DOHH2 (cell line): ENCODE measurements at regions not wholly inside any gene's neighbourhood (a gene's known extent, or its start where the extent isn't known, plus 50 kb on each side); places are given as distances from the start of the nearest gene placed in this dataset.

Source experiments
- H3F3A ChIP-seq: fragments of 200-600 bp; sonication (generic), shearing (Covaris generic); 2 replicates; pipeline ENCODE4 v1.6.0; 2016; ENCODE audit warnings: antibody characterized with exemption, mild to moderate bottlenecking; ENCODE audit not compliant: control insufficient read depth, insufficient read depth
- H3K27ac ChIP-seq: fragments of 200-600 bp; sonication (generic); 2 replicates; pipeline ENCODE4 v1.5.1; 2014; ENCODE audit warnings: low read depth, mild to moderate bottlenecking, low read length, moderate library complexity
- H3K27me3 ChIP-seq: fragments of 200-600 bp; sonication (generic); 2 replicates; pipeline ENCODE4 v1.6.1; 2014; ENCODE audit warnings: mild to moderate bottlenecking, low read length, mixed read lengths; ENCODE audit not compliant: control insufficient read depth
- H3K36me3 ChIP-seq: fragments of 200-600 bp; sonication (generic); 2 replicates; pipeline ENCODE4 v1.6.1; 2014; ENCODE audit warnings: mild to moderate bottlenecking, low read length, moderate library complexity, mixed read lengths; ENCODE audit not compliant: control insufficient read depth
- H3K4me1 ChIP-seq: fragments of 200-600 bp; sonication (generic); 2 replicates; pipeline ENCODE4 v1.6.1; 2014; ENCODE audit warnings: mild to moderate bottlenecking, low read length, mixed read lengths; ENCODE audit not compliant: control insufficient read depth
- H3K4me2 ChIP-seq: fragments of 200-600 bp; sonication (generic); 2 replicates; pipeline ENCODE4 v1.6.0; 2014; ENCODE audit warnings: mild to moderate bottlenecking, low read length, moderate library complexity
- H3K4me3 ChIP-seq: fragments of 200-600 bp; sonication (generic); 2 replicates; pipeline ENCODE4 v1.5.1; 2014; ENCODE audit warnings: mild to moderate bottlenecking, low read length, mixed read lengths
- H3K79me2 ChIP-seq: fragments of 200-600 bp; sonication (generic); 2 replicates; pipeline ENCODE4 v1.6.1; 2014; ENCODE audit warnings: mild to moderate bottlenecking, low read length, mixed read lengths; ENCODE audit not compliant: control insufficient read depth
- H3K9me2 ChIP-seq: fragments of 200-600 bp; sonication (generic); replicated peaks from 2 replicates; pipeline ENCODE4 v1.6.1; 2014; ENCODE audit warnings: mild to moderate bottlenecking, low read length, mixed read lengths; ENCODE audit not compliant: control insufficient read depth
- H3K9me3 ChIP-seq: fragments of 200-600 bp; sonication (generic); 2 replicates; pipeline ENCODE4 v1.6.1; 2014; ENCODE audit warnings: antibody characterized with exemption, low read length, mixed read lengths; ENCODE audit not compliant: control insufficient read depth, insufficient read depth
- H4K20me1 ChIP-seq: fragments of 200-600 bp; sonication (generic); 2 replicates; pipeline ENCODE4 v1.6.0; 2014; ENCODE audit warnings: low read depth, mild to moderate bottlenecking, antibody characterized with exemption, low read length, moderate library complexity; ENCODE audit not compliant: control insufficient read depth, insufficient read depth
- CTCF ChIP-seq: fragments of 200-600 bp; sonication (generic); IDR thresholded peaks from one replicate; pipeline ENCODE4 v1.5.1; 2014; ENCODE audit warnings: antibody characterized with exemption, mild to moderate bottlenecking, low read depth, low read length; ENCODE audit not compliant: poor library complexity, severe bottlenecking
- EZH2phosphoT487 ChIP-seq: fragments of 200-600 bp; sonication (generic); IDR thresholded peaks from 2 replicates; pipeline ENCODE4 v1.6.1; 2017; ENCODE audit warnings: borderline replicate concordance, mild to moderate bottlenecking, antibody characterized with exemption, low read length, moderate library complexity, mixed read lengths

- Histone ChIP-seq H3K4me2 (no peak overlapping the region), H3K4me1 (no peaks in the 10 kb centered on the region), H4K20me1 (no peaks in the 10 kb centered on the region), H3K36me3 (no peaks in the 10 kb centered on the region), H3K27ac (no peak overlapping the region), H3K79me2 (no peaks in the 10 kb centered on the region), H3K4me3 (no peak overlapping the region), H3F3A (no peaks in the 10 kb centered on the region), H3K27me3 (no peaks in the 10 kb centered on the region; the same call in 1 of the 2 replicates), H3K9me3 (no peaks in the 10 kb centered on the region), H3K9me2 (no peaks in the 10 kb centered on the region)
- no peak for TF ChIP-seq CTCF
- TF ChIP-seq EZH2phosphoT487: no peak
Observed at GRCh38 chr3:22977042-22977441, 226.1 kb upstream of the UBE2E2 start.

GRCh38 chr3:22977650-22978289 lies 225.4 kb upstream of the UBE2E2 start:
- no peaks in the 10 kb centered on the region for H3F3A ChIP-seq
- no peaks in the 10 kb centered on the region for H3K9me2 ChIP-seq
- H3K27ac ChIP-seq: no peak overlapping the region
- H3K9me3 ChIP-seq: no peaks in the 10 kb centered on the region
- H3K27me3 ChIP-seq: no peaks in the 10 kb centered on the region; the same call in 1 of the 2 replicates
- TF ChIP-seq EZH2phosphoT487 (no peak), CTCF (no peak)
- no peaks in the 10 kb centered on the region for H3K4me1 ChIP-seq
- no peaks in the 10 kb centered on the region for H4K20me1 ChIP-seq
- no peaks in the 10 kb centered on the region for H3K36me3 ChIP-seq
- H3K4me3 ChIP-seq: no peak overlapping the region
- H3K4me2 ChIP-seq: no peak overlapping the region
- no peaks in the 10 kb centered on the region for H3K79me2 ChIP-seq

GRCh38 chr3:22979581-22979980 lies 223.5 kb upstream of the UBE2E2 start:
- no peak overlapping the region for H3K27ac ChIP-seq
- no peaks in the 10 kb centered on the region for H4K20me1 ChIP-seq
- H3K9me3 ChIP-seq: no peaks in the 10 kb centered on the region
- H3K9me2 ChIP-seq: no peaks in the 10 kb centered on the region
- H3K27me3 ChIP-seq: no peaks in the 10 kb centered on the region; the same call in 1 of the 2 replicates
- no peak overlapping the region for H3K4me3 ChIP-seq
- no peak overlapping the region for H3K4me2 ChIP-seq
- no peaks in the 10 kb centered on the region for H3F3A ChIP-seq
- H3K36me3 ChIP-seq: no peaks in the 10 kb centered on the region
- no peaks in the 10 kb centered on the region for H3K4me1 ChIP-seq
- TF ChIP-seq EZH2phosphoT487: no peak
- H3K79me2 ChIP-seq: no peaks in the 10 kb centered on the region

- Histone ChIP-seq H4K20me1 (no peaks in the 10 kb centered on the region), H3K9me3 (no peaks in the 10 kb centered on the region), H3K27me3 (no peaks in the 10 kb centered on the region; the same call in 1 of the 2 replicates), H3K27ac (no peak overlapping the region), H3K4me1 (no peaks in the 10 kb centered on the region), H3K36me3 (no peaks in the 10 kb centered on the region), H3F3A (no peaks in the 10 kb centered on the region), H3K79me2 (no peaks in the 10 kb centered on the region), H3K4me2 (no peak overlapping the region), H3K4me3 (no peak overlapping the region), H3K9me2 (no peaks in the 10 kb centered on the region)
- TF ChIP-seq CTCF (no peak), EZH2phosphoT487 (no peak)
Observed at GRCh38 chr3:22980346-22980745, 222.8 kb upstream of the UBE2E2 start.
